ENCODE measurements at regions not wholly inside any gene's neighbourhood (a gene's known extent, or its start where the extent isn't known, plus 50 kb on each side); places are given as distances from the start of the nearest gene placed in this dataset.

- no peak overlapping the region for H3K4me3 ChIP-seq (ENCODE audit: low read depth in 2 of 2, low read length in 1 of 2)
- no peaks in the 10 kb centered on the region for H3K4me1 ChIP-seq (ENCODE audit: control insufficient read depth in 1 of 2, insufficient read depth in 2 of 2, low read depth in 1 of 2, low read length in 1 of 2)
- H3K9ac ChIP-seq = no peak overlapping the region
- POLR2A ChIA-PET = no interaction called here
- CTCF ChIA-PET = no interaction called here
- H3K9me3 ChIP-seq = no peaks in the 10 kb centered on the region
- no peak for TF ChIP-seq GATA2 (CRISPR knock-in tag; IDR thresholded peaks at IDR 0.05)
- TF ChIP-seq EP300 (IDR thresholded peaks at IDR 0.05; ENCODE audit: borderline replicate concordance in 1 of 2, low read depth in 1 of 2, low read length in 1 of 2) = no peak
- TF ChIP-seq FOSL2 (IDR thresholded peaks at IDR 0.05; ENCODE audit: borderline replicate concordance, low read depth) = no peak
- TF ChIP-seq, protein P1, sequence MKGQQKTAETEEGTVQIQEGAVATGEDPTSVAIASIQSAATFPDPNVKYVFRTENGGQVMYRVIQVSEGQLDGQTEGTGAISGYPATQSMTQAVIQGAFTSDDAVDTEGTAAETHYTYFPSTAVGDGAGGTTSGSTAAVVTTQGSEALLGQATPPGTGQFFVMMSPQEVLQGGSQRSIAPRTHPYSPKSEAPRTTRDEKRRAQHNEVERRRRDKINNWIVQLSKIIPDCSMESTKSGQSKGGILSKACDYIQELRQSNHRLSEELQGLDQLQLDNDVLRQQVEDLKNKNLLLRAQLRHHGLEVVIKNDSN (IDR thresholded peaks at IDR 0.05; ENCODE audit: borderline replicate concordance, low read depth) = no peak
- TF ChIP-seq, protein P2, sequence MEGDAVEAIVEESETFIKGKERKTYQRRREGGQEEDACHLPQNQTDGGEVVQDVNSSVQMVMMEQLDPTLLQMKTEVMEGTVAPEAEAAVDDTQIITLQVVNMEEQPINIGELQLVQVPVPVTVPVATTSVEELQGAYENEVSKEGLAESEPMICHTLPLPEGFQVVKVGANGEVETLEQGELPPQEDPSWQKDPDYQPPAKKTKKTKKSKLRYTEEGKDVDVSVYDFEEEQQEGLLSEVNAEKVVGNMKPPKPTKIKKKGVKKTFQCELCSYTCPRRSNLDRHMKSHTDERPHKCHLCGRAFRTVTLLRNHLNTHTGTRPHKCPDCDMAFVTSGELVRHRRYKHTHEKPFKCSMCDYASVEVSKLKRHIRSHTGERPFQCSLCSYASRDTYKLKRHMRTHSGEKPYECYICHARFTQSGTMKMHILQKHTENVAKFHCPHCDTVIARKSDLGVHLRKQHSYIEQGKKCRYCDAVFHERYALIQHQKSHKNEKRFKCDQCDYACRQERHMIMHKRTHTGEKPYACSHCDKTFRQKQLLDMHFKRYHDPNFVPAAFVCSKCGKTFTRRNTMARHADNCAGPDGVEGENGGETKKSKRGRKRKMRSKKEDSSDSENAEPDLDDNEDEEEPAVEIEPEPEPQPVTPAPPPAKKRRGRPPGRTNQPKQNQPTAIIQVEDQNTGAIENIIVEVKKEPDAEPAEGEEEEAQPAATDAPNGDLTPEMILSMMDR (IDR thresholded peaks at IDR 0.05) = no peak
- no peak for TF ChIP-seq MEF2A (IDR thresholded peaks at IDR 0.05; ENCODE audit: borderline replicate concordance, low read depth)
- TF ChIP-seq PBX3 (IDR thresholded peaks at IDR 0.05) = no peak
- no peak for TF ChIP-seq FOXJ3 (CRISPR knock-in tag; IDR thresholded peaks at IDR 0.05)
- no peak for TF ChIP-seq RXRA (IDR thresholded peaks at IDR 0.05; ENCODE audit: borderline replicate concordance, low read depth)
- no peak for TF ChIP-seq POLR2AphosphoS5 (IDR thresholded peaks at IDR 0.05; ENCODE audit: low read depth, low read length)
- no peak for TF ChIP-seq RFX5 (IDR thresholded peaks at IDR 0.05; ENCODE audit: low read length)
- TF ChIP-seq ELF1 (IDR thresholded peaks at IDR 0.05) = no peak
- no peak for TF ChIP-seq FOXM1 (IDR thresholded peaks at IDR 0.05; ENCODE audit: low read depth)
- no peak for TF ChIP-seq RCOR1 (IDR thresholded peaks at IDR 0.05; ENCODE audit: low read length)
- TF ChIP-seq TAF1 (IDR thresholded peaks at IDR 0.05; ENCODE audit: borderline replicate concordance, low read depth, low read length) = no peak
- no peak for TF ChIP-seq RAD21 (IDR thresholded peaks at IDR 0.05; ENCODE audit: low read length)
- no peak for DNase-seq
- H3F3A ChIP-seq (replicated peaks; ENCODE audit: insufficient read depth) = no peaks in the 10 kb centered on the region
- H3K4me2 ChIP-seq = no peak overlapping the region
- no peaks in the 10 kb centered on the region for H3K36me3 ChIP-seq (replicated peaks in 1 of 2; ENCODE audit: control insufficient read depth in 1 of 2, insufficient read depth in 2 of 2, low read length in 1 of 2)
- WGBS (ENCODE audit: low lambda C conversion rate) = 2% methylated on average over 3 of the region's 3 CpGs
- H4K20me1 ChIP-seq (ENCODE audit: insufficient read depth) = no peaks in the 10 kb centered on the region
- no peaks in the 10 kb centered on the region for H3K27me3 ChIP-seq (ENCODE audit: insufficient read depth)
- H3K79me2 ChIP-seq (ENCODE audit: insufficient read depth) = no peaks in the 10 kb centered on the region
- no peak overlapping the region for H3K27ac ChIP-seq (ENCODE audit: low read depth in 2 of 2, low read length in 1 of 2)
- no peak overlapping the region for H2AFZ ChIP-seq (ENCODE audit: low read depth)
- H3K9me2 ChIP-seq = no peaks in the 10 kb centered on the region
Measured at GRCh38 chr17:12302711-12303110, 282.0 kb downstream of the MAP2K4 start.

- WGBS (ENCODE audit: low lambda C conversion rate) = 10% methylated on average over 1 of the region's 1 CpG
- H3K79me2 ChIP-seq (ENCODE audit: insufficient read depth) = no peaks in the 10 kb centered on the region
- no peaks in the 10 kb centered on the region for H3K36me3 ChIP-seq (replicated peaks in 1 of 2; ENCODE audit: control insufficient read depth in 1 of 2, insufficient read depth in 2 of 2, low read length in 1 of 2)
- H2AFZ ChIP-seq (ENCODE audit: low read depth) = no peak overlapping the region
- no peak overlapping the region for H3K27ac ChIP-seq (ENCODE audit: low read depth in 2 of 2, low read length in 1 of 2)
- no peak overlapping the region for H3K4me3 ChIP-seq (ENCODE audit: low read depth in 2 of 2, low read length in 1 of 2)
- DNase-seq = no peak
- H3K27me3 ChIP-seq (ENCODE audit: insufficient read depth) = no peaks in the 10 kb centered on the region
- no peak overlapping the region for H3K9ac ChIP-seq
- no peaks in the 10 kb centered on the region for H4K20me1 ChIP-seq (ENCODE audit: insufficient read depth)
- CTCF ChIA-PET = no interaction called here
- H3K9me3 ChIP-seq = no peaks in the 10 kb centered on the region
- POLR2A ChIA-PET = no interaction called here
- H3K9me2 ChIP-seq = no peaks in the 10 kb centered on the region
- H3K4me1 ChIP-seq (ENCODE audit: control insufficient read depth in 1 of 2, insufficient read depth in 2 of 2, low read depth in 1 of 2, low read length in 1 of 2) = no peaks in the 10 kb centered on the region
- no peaks in the 10 kb centered on the region for H3F3A ChIP-seq (replicated peaks; ENCODE audit: insufficient read depth)
- no peak overlapping the region for H3K4me2 ChIP-seq
- TF ChIP-seq NRF1 (IDR thresholded peaks at IDR 0.05; ENCODE audit: low read depth, low read length) (no peak), MEF2A (IDR thresholded peaks at IDR 0.05; ENCODE audit: borderline replicate concordance, low read depth) (no peak), RCOR1 (IDR thresholded peaks at IDR 0.05; ENCODE audit: low read length) (no peak), SIN3A (IDR thresholded peaks at IDR 0.05; ENCODE audit: borderline replicate concordance, low read depth, low read length) (no peak), EP300 (IDR thresholded peaks at IDR 0.05; ENCODE audit: borderline replicate concordance in 1 of 2, low read depth in 1 of 2, low read length in 1 of 2) (no peak), TEAD4 (IDR thresholded peaks at IDR 0.05; ENCODE audit: borderline replicate concordance, insufficient read depth) (no peak), CHD2 (IDR thresholded peaks at IDR 0.05; ENCODE audit: low read length, partially characterized antibody) (no peak), MXI1 (IDR thresholded peaks at IDR 0.05; ENCODE audit: low read depth, low read length) (no peak), PBX3 (IDR thresholded peaks at IDR 0.05) (no peak), FOXM1 (IDR thresholded peaks at IDR 0.05; ENCODE audit: low read depth) (no peak), SMC3 (IDR thresholded peaks at IDR 0.05; ENCODE audit: low read depth, low read length) (no peak)
- TF ChIP-seq, protein P1 (IDR thresholded peaks at IDR 0.05; ENCODE audit: borderline replicate concordance, low read depth) = no peak
- TF ChIP-seq, protein P3, sequence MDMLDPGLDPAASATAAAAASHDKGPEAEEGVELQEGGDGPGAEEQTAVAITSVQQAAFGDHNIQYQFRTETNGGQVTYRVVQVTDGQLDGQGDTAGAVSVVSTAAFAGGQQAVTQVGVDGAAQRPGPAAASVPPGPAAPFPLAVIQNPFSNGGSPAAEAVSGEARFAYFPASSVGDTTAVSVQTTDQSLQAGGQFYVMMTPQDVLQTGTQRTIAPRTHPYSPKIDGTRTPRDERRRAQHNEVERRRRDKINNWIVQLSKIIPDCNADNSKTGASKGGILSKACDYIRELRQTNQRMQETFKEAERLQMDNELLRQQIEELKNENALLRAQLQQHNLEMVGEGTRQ (IDR thresholded peaks at IDR 0.05; ENCODE audit: borderline replicate concordance, low read depth, low read length) = no peak
Measured at GRCh38 chr17:12310811-12311210, 290.1 kb downstream of the MAP2K4 start.

Measured in SK-N-SH (cell line).